ENCODE measurements at regions not wholly inside any gene's neighbourhood (a gene's known extent, or its start where the extent isn't known, plus 50 kb on each side); places are given as distances from the start of the nearest gene placed in this dataset.

- no peak for DNase-seq (ENCODE audit: low read depth)
- no peak overlapping the region for H3K4me3 ChIP-seq (ENCODE audit: low read length)
- no peak for TF ChIP-seq CTCF (conservative IDR thresholded peaks at IDR 0.05; ENCODE audit: low read length)
Measured at GRCh38 chr5:22968386-22968785, 115.2 kb upstream of the CDH12 start.

GRCh38 chr5:22965960-22966359, 112.8 kb upstream of the CDH12 start:
- TF ChIP-seq CTCF (conservative IDR thresholded peaks at IDR 0.05; ENCODE audit: low read length), result no peak
- H3K4me3 ChIP-seq (ENCODE audit: low read length), result no peak overlapping the region
- no peak for DNase-seq (ENCODE audit: low read depth)

- H3K4me3 ChIP-seq (ENCODE audit: low read length), result no peak overlapping the region
- no peak for DNase-seq (ENCODE audit: low read depth)
Measured at GRCh38 chr5:22964632-22965031, 111.5 kb upstream of the CDH12 start.

GRCh38 chr5:22958462-22959262, 105.5 kb upstream of the CDH12 start:
- TF ChIP-seq CTCF (conservative IDR thresholded peaks at IDR 0.05; ENCODE audit: low read length), result no peak
- no peak overlapping the region for H3K4me3 ChIP-seq (ENCODE audit: low read length)
- DNase-seq (ENCODE audit: low read depth), result no peak

More at GRCh38 chr5:22964632-22965031, 111.5 kb upstream of the CDH12 start:
- TF ChIP-seq CTCF (conservative IDR thresholded peaks at IDR 0.05; ENCODE audit: low read length), result no peak

GRCh38 chr5:22947921-22948320, 94.8 kb upstream of the CDH12 start:
- no peak for TF ChIP-seq CTCF (conservative IDR thresholded peaks at IDR 0.05; ENCODE audit: low read length)
- no peak overlapping the region for H3K4me3 ChIP-seq (ENCODE audit: low read length)
- DNase-seq (ENCODE audit: low read depth), result no peak

GRCh38 chr5:22938362-22938761, 85.2 kb upstream of the CDH12 start:
- no peak overlapping the region for H3K4me3 ChIP-seq (ENCODE audit: low read length)
- no peak for DNase-seq (ENCODE audit: low read depth)
- TF ChIP-seq CTCF (conservative IDR thresholded peaks at IDR 0.05; ENCODE audit: low read length), result no peak

GRCh38 chr5:22928821-22929482, 75.8 kb upstream of the CDH12 start:
- DNase-seq (ENCODE audit: low read depth), result no peak
- no peak for TF ChIP-seq CTCF (conservative IDR thresholded peaks at IDR 0.05; ENCODE audit: low read length)
- H3K4me3 ChIP-seq (ENCODE audit: low read length), result no peak overlapping the region

Measured in AG10803 (cell line).